BE2C (cell line): ENCODE measurements at regions not wholly inside any gene's neighbourhood (a gene's known extent, or its start where the extent isn't known, plus 50 kb on each side); places are given as distances from the start of the nearest gene placed in this dataset.

ENCODE experiments used
- DNase-seq: peaks from one replicate; pipeline ENCODE4 v3.0.0-alpha.2; 2020
- H3K27me3 ChIP-seq: fragments of 250-450 bp; sonication (Bioruptor Pico); 2 replicates; pipeline ENCODE4 v1.5.1; 2020; ENCODE audit warnings: mild to moderate bottlenecking
- H3K36me3 ChIP-seq: fragments of 250-450 bp; sonication (Bioruptor Pico); 2 replicates; pipeline ENCODE4 v1.5.1; 2020; ENCODE audit warnings: mild to moderate bottlenecking
- H3K4me1 ChIP-seq: fragments of 250-450 bp; sonication (Bioruptor Pico); 2 replicates; pipeline ENCODE4 v1.5.1; 2020
- H3K4me3 ChIP-seq: 2 replicates; pipeline ENCODE4 v1.5.1; 2011; ENCODE audit warnings: low read depth, low read length
- H3K9me3 ChIP-seq: fragments of 250-450 bp; sonication (Bioruptor Pico); 2 replicates; pipeline ENCODE4 v1.5.1; 2020
- TF ChIP-seq, protein P1 (sequence below): IDR thresholded peaks from 2 replicates; pipeline ENCODE4 v1.5.1; 2012; ENCODE audit warnings: mild to moderate bottlenecking, low read depth, low read length

DNA sequence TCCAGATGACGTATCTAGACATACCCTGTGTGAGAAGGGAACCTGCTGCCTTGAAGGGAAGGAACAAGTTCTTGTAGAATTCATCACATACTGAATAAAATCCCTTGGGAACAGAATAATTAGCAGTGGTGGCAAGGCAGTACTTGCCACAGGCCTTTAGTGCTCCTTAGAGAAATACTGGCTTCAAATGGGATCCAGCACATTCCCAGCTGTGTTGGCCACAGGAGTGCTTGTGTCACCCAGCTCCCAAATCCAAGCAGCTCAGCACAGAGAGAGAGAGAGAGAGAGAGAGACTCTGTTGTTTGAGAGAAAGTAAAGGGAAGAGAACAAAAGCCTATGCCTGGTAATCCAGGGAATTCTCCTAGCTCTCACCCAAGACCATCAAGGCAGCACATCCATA, 969.0 kb upstream of the ALCAM start:
- H3K36me3 ChIP-seq = no peaks in the 10 kb centered on the region
- TF ChIP-seq, protein P1, sequence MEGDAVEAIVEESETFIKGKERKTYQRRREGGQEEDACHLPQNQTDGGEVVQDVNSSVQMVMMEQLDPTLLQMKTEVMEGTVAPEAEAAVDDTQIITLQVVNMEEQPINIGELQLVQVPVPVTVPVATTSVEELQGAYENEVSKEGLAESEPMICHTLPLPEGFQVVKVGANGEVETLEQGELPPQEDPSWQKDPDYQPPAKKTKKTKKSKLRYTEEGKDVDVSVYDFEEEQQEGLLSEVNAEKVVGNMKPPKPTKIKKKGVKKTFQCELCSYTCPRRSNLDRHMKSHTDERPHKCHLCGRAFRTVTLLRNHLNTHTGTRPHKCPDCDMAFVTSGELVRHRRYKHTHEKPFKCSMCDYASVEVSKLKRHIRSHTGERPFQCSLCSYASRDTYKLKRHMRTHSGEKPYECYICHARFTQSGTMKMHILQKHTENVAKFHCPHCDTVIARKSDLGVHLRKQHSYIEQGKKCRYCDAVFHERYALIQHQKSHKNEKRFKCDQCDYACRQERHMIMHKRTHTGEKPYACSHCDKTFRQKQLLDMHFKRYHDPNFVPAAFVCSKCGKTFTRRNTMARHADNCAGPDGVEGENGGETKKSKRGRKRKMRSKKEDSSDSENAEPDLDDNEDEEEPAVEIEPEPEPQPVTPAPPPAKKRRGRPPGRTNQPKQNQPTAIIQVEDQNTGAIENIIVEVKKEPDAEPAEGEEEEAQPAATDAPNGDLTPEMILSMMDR = no peak
- H3K27me3 ChIP-seq = no peaks in the 10 kb centered on the region
- no peaks in the 10 kb centered on the region for H3K9me3 ChIP-seq
- H3K4me1 ChIP-seq = no peaks in the 10 kb centered on the region
- no peak for DNase-seq
- H3K4me3 ChIP-seq = no peak overlapping the region

DNA sequence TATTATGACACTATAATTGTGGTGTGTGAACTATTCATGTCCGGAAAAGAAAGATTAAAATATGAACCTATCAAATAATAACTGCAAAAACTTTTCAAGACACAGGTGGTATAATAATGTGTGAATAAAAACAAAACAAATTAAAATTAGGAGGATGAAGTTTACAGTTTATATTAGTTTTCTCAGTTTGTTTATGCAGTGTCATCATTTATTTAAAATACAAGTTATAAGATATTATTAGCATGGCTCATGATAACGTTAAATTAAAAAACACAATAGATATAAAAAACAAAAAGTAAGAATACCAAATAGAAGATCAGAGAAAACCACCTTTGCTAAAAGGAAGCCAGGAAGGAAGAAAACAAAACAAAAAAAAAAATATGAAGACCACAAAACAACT, 963.8 kb upstream of the ALCAM start:
- TF ChIP-seq, protein P1 = no peak
- Histone ChIP-seq H3K4me3 (no peak overlapping the region), H3K9me3 (no peaks in the 10 kb centered on the region), H3K4me1 (no peaks in the 10 kb centered on the region), H3K36me3 (no peaks in the 10 kb centered on the region), H3K27me3 (no peaks in the 10 kb centered on the region)
- no peak for DNase-seq

DNA sequence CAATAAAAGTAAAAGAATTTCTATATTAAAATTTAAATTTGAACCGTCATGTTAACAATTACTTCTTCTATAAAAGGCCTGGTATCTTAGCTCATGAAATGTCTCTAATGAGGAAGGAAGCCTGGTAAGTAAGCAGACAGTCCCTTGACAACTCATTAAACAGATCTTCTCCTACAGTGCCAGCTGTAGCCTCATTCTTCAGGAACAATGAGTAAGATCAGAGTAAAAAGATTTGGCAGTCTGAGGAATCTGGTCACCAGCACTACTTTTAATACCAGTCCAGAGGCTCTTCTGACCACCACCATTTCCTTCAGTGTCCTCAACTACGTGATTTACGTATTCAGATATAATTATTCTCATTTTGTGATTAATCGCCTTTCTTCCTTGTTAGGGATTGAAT, 955.0 kb upstream of the ALCAM start:
- Histone ChIP-seq H3K9me3 (no peaks in the 10 kb centered on the region), H3K36me3 (no peaks in the 10 kb centered on the region), H3K4me1 (peaks cover 9% of the 10 kb centered on the region; the same call in 1 of the 2 replicates), H3K27me3 (no peaks in the 10 kb centered on the region), H3K4me3 (no peak overlapping the region)
- TF ChIP-seq, protein P1 = no peak
- no peak for DNase-seq

DNA sequence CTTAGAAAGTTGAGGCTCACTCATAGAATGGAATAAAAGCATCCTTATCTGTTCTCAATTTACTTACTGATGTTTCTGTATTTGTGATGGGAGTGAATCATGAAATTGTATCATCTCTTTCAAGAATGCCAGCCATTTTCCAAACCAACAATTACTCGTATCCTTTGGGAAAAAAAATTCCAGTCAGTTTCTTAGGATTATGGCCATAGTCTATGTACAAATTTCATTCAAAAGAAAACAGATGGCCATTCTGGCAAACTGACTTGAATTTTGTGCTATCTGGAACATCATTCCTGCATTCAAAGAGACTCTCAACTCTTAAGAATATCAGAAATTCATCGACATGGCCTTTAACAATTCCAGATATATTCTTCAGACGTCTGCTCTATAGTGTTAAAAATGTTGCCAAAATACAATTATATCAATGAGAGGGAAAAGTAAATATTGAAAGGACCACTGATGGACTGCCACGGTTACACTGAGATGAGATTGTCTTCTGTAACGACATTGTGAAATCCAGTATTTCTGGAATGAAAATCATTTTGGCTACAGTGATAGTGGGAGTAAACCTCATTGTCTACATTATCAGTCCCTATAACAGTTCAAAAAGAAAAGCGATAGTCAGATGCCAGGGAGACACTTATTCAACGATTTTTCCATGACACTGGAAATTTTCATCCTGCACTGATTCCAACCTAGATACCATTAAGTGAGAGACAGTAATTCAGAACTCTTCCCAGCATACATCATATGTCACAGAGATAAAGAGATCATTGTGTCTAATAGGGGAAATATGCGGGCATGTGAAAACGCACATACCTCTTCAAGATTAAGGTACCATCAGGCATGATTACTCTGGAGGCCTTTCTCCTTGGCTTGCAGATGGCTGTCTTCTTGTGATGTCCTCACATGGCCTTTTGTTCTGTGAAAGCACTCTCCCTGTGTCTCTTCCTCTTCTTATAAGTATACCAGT, 953.8 kb upstream of the ALCAM start:
- Histone ChIP-seq H3K4me3 (no peak overlapping the region), H3K36me3 (no peaks in the 10 kb centered on the region), H3K4me1 (peaks cover 9% of the 10 kb centered on the region; the same call in 1 of the 2 replicates), H3K27me3 (no peaks in the 10 kb centered on the region), H3K9me3 (no peaks in the 10 kb centered on the region)
- no peak for DNase-seq
- TF ChIP-seq, protein P1 = no peak

DNA sequence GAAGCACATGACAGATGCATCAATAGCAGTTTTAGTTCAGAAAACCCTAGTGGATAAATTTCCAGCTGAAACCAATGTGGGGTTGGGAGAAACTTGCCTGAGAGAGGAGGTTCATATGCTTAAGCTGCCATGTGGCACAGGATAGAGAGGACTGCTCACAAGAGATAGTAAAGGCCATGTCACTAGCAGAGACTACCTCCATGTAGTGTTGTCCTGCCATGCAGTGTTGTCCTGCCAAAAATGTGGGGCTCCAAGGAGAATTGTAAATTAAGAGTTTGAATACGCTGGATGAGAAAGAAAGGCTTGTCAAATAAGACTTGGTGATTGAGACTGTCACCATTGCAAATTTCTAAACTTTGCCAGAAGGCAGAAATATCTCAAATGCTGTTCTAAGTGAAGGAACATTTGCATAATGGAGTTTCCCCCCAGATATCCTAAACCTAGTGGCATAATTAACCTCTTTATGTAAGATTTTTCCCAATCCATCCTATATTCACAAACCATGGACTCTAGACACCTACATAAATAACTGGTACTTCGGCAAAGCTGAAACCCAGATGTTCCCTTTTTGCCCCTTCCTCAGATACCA, 938.3 kb upstream of the ALCAM start:
- no peaks in the 10 kb centered on the region for H3K36me3 ChIP-seq
- no peaks in the 10 kb centered on the region for H3K27me3 ChIP-seq
- DNase-seq = no peak
- H3K9me3 ChIP-seq = no peaks in the 10 kb centered on the region
- no peaks in the 10 kb centered on the region; the same call in 1 of the 2 replicates for H3K4me1 ChIP-seq
- no peak overlapping the region for H3K4me3 ChIP-seq
- TF ChIP-seq, protein P1 = no peak

DNA sequence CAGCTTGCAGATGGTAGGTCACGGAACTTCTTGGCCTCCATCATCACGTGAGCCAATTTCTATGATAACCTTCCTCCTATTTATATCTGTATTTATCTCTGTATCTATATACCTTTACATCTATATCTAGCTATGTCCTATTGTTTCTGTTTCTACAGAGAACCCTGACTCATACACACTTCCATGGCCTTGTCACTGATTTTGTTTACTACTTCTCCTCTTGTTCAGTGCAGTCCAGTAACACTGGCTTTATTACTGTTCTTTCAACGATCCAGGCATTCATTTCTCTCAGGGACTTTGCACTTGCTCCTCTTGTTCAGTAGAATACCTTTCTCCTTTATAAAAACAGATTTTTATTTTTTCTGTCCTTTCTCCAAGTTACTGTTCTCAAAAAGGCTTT, 937.0 kb upstream of the ALCAM start:
- Histone ChIP-seq H3K4me1 (no peaks in the 10 kb centered on the region; the same call in 1 of the 2 replicates), H3K36me3 (no peaks in the 10 kb centered on the region), H3K9me3 (no peaks in the 10 kb centered on the region), H3K27me3 (no peaks in the 10 kb centered on the region), H3K4me3 (no peak overlapping the region)
- no peak for DNase-seq
- TF ChIP-seq, protein P1 = no peak
